IMR-90 (cell line): ENCODE measurements at regions not wholly inside any gene's neighbourhood (a gene's known extent, or its start where the extent isn't known, plus 50 kb on each side); places are given as distances from the start of the nearest gene placed in this dataset.

Experiments
- ATAC-seq: fragments of 200-7000 bp; cut with Tn5 transposase; 2 replicates; pipeline ENCODE4 v1.9.1; 2020; ENCODE audit warnings: low read depth, mild to moderate bottlenecking, moderate library complexity
- BruUV-seq: library from RNA; stranded (reverse); fragments of 400-500 nt; replicated peaks from 2 replicates; lab custom pipeline; 2021; lab: Mats Ljungman, UMichigan
- CTCF ChIA-PET: fragments of 300-600 bp; formaldehyde crosslinking; extraction: SDS; loops from one replicate; lab custom pipeline; 2021; ENCODE audit warnings: antibody characterized with exemption; lab: Yijun Ruan, JAX
- POLR2A ChIA-PET: fragments of 300-600 bp; sonication (Branson Sonifier 250); formaldehyde crosslinking; loops from one replicate; lab custom pipeline; 2022; ENCODE audit warnings: antibody characterized with exemption; ENCODE audit not compliant: unreplicated experiment; lab: Charles Lee
- DNase-seq: peaks from one replicate; pipeline ENCODE4 v3.0.0; 2013
- H2AFZ ChIP-seq: replicated peaks from 2 replicates; pipeline ENCODE3; 2013; ENCODE audit warnings: low read length, mild to moderate bottlenecking; ENCODE audit not compliant: poor library complexity
- H2AK5ac ChIP-seq: 2 replicates; pipeline ENCODE4 v1.6.1; 2013; ENCODE audit warnings: low read depth, low read length, inconsistent platforms
- H2AK9ac ChIP-seq: replicated peaks from 2 replicates; pipeline ENCODE3; 2013; ENCODE audit warnings: mild to moderate bottlenecking, low read depth, low read length, moderate library complexity; ENCODE audit not compliant: poor library complexity
- H2BK120ac ChIP-seq: 2 replicates; pipeline ENCODE4 v1.6.1; 2013; ENCODE audit warnings: low read depth, low read length, inconsistent platforms
- H2BK15ac ChIP-seq: 3 replicates; pipeline ENCODE4 v1.6.1; 2013; ENCODE audit warnings: low read depth, low read length, inconsistent platforms
- H2BK20ac ChIP-seq: 2 replicates; pipeline ENCODE4 v1.6.1; 2013; ENCODE audit warnings: low read depth, mild to moderate bottlenecking, inconsistent platforms, low read length, moderate library complexity
- H2BK5ac ChIP-seq: 2 replicates; pipeline ENCODE4 v1.6.1; 2013; ENCODE audit warnings: mild to moderate bottlenecking, low read depth, low read length, inconsistent platforms; ENCODE audit not compliant: poor library complexity, severe bottlenecking
- H3K14ac ChIP-seq: replicated peaks from 2 replicates; pipeline ENCODE4 v1.6.1; 2013; ENCODE audit warnings: low read depth, low read length, inconsistent platforms
- H3K18ac ChIP-seq: 2 replicates; pipeline ENCODE4 v1.6.1; 2013; ENCODE audit warnings: low read depth, low read length, control low read depth
- H3K23ac ChIP-seq: 2 replicates; pipeline ENCODE4 v1.6.1; 2013; ENCODE audit warnings: low read depth, low read length, inconsistent platforms
- H3K27ac ChIP-seq: 2 replicates; pipeline ENCODE4 v1.5.1; 2013; ENCODE audit warnings: mild to moderate bottlenecking, control low read depth, low read length; ENCODE audit not compliant: insufficient read depth
- H3K27me3 ChIP-seq: 2 replicates; pipeline ENCODE4 v1.6.1; 2013; ENCODE audit warnings: low read length; ENCODE audit not compliant: control insufficient read depth, insufficient read depth
- H3K36me3 ChIP-seq: 2 replicates; pipeline ENCODE4 v1.6.1; 2013; ENCODE audit warnings: low read length, mixed read lengths; ENCODE audit not compliant: control insufficient read depth, insufficient read depth
- H3K4ac ChIP-seq: 2 replicates; pipeline ENCODE4 v1.6.1; 2013; ENCODE audit warnings: low read depth, low read length, inconsistent platforms
- H3K4me1 ChIP-seq: 2 replicates; pipeline ENCODE4 v1.6.1; 2013; ENCODE audit warnings: low read length, mixed read lengths; ENCODE audit not compliant: control insufficient read depth, insufficient read depth
- H3K4me2 ChIP-seq: 2 replicates; pipeline ENCODE4 v1.6.1; 2013; ENCODE audit warnings: low read depth, mild to moderate bottlenecking, control low read depth, low read length, moderate library complexity
- H3K4me3 ChIP-seq: 2 replicates; pipeline ENCODE4 v1.5.1; 2013; ENCODE audit warnings: low read depth, mild to moderate bottlenecking, control low read depth, low read length, moderate library complexity; ENCODE audit not compliant: insufficient read depth
- H3K56ac ChIP-seq: 2 replicates; pipeline ENCODE4 v1.6.1; 2013; ENCODE audit warnings: low read length, inconsistent platforms; ENCODE audit not compliant: insufficient read depth; ENCODE audit errors: extremely low read depth
- H3K79me1 ChIP-seq, 2 experiments: 2 replicates each; pipeline ENCODE4 v1.6.1; 2013; ENCODE audit warnings: low read length in 2 of 2, inconsistent platforms in 1 of 2, low read depth in 1 of 2
- H3K9ac ChIP-seq: 2 replicates; pipeline ENCODE4 v1.6.1; 2013; ENCODE audit warnings: low read depth, low read length, control low read depth
- H3K9me1 ChIP-seq: 2 replicates; pipeline ENCODE4 v1.6.1; 2013; ENCODE audit warnings: low read length, inconsistent platforms; ENCODE audit not compliant: insufficient read depth
- H3K9me3 ChIP-seq: 2 replicates; pipeline ENCODE4 v1.6.1; 2013; ENCODE audit warnings: low read length; ENCODE audit not compliant: control insufficient read depth, insufficient read depth
- H4K20me1 ChIP-seq: 2 replicates; pipeline ENCODE4 v1.6.1; 2013; ENCODE audit warnings: low read length, inconsistent platforms; ENCODE audit not compliant: insufficient read depth
- H4K5ac ChIP-seq: 2 replicates; pipeline ENCODE4 v1.6.1; 2013; ENCODE audit warnings: mild to moderate bottlenecking, low read depth, low read length, control low read depth
- H4K8ac ChIP-seq, 2 experiments: 2 replicates each; pipeline ENCODE4 v1.6.1; 2013; ENCODE audit warnings: low read depth in 2 of 2, low read length in 2 of 2, control low read depth in 1 of 2, inconsistent platforms in 1 of 2
- H4K91ac ChIP-seq: 2 replicates; pipeline ENCODE4 v1.6.1; 2013; ENCODE audit warnings: low read depth, low read length, inconsistent platforms; ENCODE audit not compliant: insufficient read depth
- BHLHE40 ChIP-seq: fragments of 150-350 bp; IDR thresholded peaks from 2 replicates; pipeline ENCODE4 v1.6.1; 2016; ENCODE audit warnings: mild to moderate bottlenecking, low read depth, low read length
- CEBPB ChIP-seq: IDR thresholded peaks from 2 replicates; pipeline ENCODE4 v1.6.1; 2012; ENCODE audit warnings: low read depth, low read length, improper control_type of control experiment
- CHD1 ChIP-seq: IDR thresholded peaks from 2 replicates; pipeline ENCODE4 v1.6.1; 2012; ENCODE audit warnings: low read depth, low read length, improper control_type of control experiment
- CTCF ChIP-seq: conservative IDR thresholded peaks from 2 replicates; pipeline ENCODE4 v1.5.1; 2012; ENCODE audit warnings: mild to moderate bottlenecking, low read depth, low read length, improper control_type of control experiment
- ELK1 ChIP-seq: fragments of 150-350 bp; IDR thresholded peaks from 2 replicates; pipeline ENCODE4 v1.6.1; 2016; ENCODE audit warnings: low read depth, mild to moderate bottlenecking, low read length, moderate library complexity, borderline replicate concordance
- FOS ChIP-seq: fragments of 150-350 bp; IDR thresholded peaks from 2 replicates; pipeline ENCODE4 v1.6.1; 2016; ENCODE audit warnings: low read depth, low read length
- MAFK ChIP-seq: IDR thresholded peaks from 2 replicates; pipeline ENCODE4 v1.6.1; 2012; ENCODE audit warnings: low read depth, low read length, improper control_type of control experiment
- MAZ ChIP-seq: IDR thresholded peaks from 2 replicates; pipeline ENCODE4 v1.6.1; 2012; ENCODE audit warnings: low read depth, mild to moderate bottlenecking, low read length, improper control_type of control experiment, moderate library complexity, borderline replicate concordance
- MXI1 ChIP-seq: IDR thresholded peaks from 2 replicates; pipeline ENCODE4 v1.6.1; 2012; ENCODE audit warnings: low read depth, mild to moderate bottlenecking, low read length, moderate library complexity, borderline replicate concordance
- NFE2L2 ChIP-seq: fragments of 150-350 bp; IDR thresholded peaks from 2 replicates; pipeline ENCODE4 v1.6.1; 2016; ENCODE audit warnings: low read depth, mild to moderate bottlenecking, low read length
- POLR2A ChIP-seq: IDR thresholded peaks from 2 replicates; pipeline ENCODE4 v1.6.1; 2012; ENCODE audit warnings: mild to moderate bottlenecking, low read depth, low read length
- RAD21 ChIP-seq: IDR thresholded peaks from 2 replicates; pipeline ENCODE4 v1.6.1; 2012; ENCODE audit warnings: low read length, improper control_type of control experiment
- RCOR1 ChIP-seq: IDR thresholded peaks from 2 replicates; pipeline ENCODE4 v1.6.1; 2012; ENCODE audit warnings: mild to moderate bottlenecking, low read length, improper control_type of control experiment; ENCODE audit not compliant: insufficient replicate concordance
- RFX5 ChIP-seq: IDR thresholded peaks from 2 replicates; pipeline ENCODE4 v1.8.0; 2012; ENCODE audit warnings: low read depth, mild to moderate bottlenecking, low read length, moderate library complexity
- SMC3 ChIP-seq: fragments of 150-350 bp; IDR thresholded peaks from 2 replicates; pipeline ENCODE4 v1.6.1; 2016; ENCODE audit warnings: low read depth, mild to moderate bottlenecking, antibody characterized with exemption, low read length, moderate library complexity
- USF2 ChIP-seq: fragments of 150-350 bp; IDR thresholded peaks from 2 replicates; pipeline ENCODE4 v1.6.1; 2017; ENCODE audit warnings: mild to moderate bottlenecking, antibody characterized with exemption, low read length, low read depth
- WGBS, 2 experiments: methylation state at CpG; one replicate each; pipeline versions ENCODE4 v1.1.5 to v1.1.7; 2013; ENCODE audit warnings: missing lambda C conversion rate in 2 of 2; ENCODE audit not compliant: insufficient read length in 1 of 2; ENCODE audit errors: extremely low coverage in 2 of 2; 5-methylcytosine and 5-hydroxymethylcytosine counted together
- dilution Hi-C: fragments of 300-500 bp; cut with HindIII; formaldehyde crosslinking; loops from one replicate; pipeline ENCODE4 v1.14.3; 2018; ENCODE audit warnings: low sequenced_read_pairs; ENCODE audit not compliant: unreplicated experiment
- in situ Hi-C: fragments of 300-500 bp; cut with MboI; formaldehyde crosslinking; loops from 3 replicates; pipeline ENCODE4 v1.14.3; 2019; ENCODE audit warnings: low sequenced_read_pairs, inconsistent platforms, mixed read lengths
- intact Hi-C: fragments of 100-400 bp; cut with micrococcal nuclease; formaldehyde crosslinking; loops from 2 replicates; pipeline ENCODE4 v1.10.0; 2022

- intact Hi-C loops: no loop called here
- no peak overlapping the region for H2AFZ ChIP-seq
These were observed 161.6 kb upstream of the TLL1 start for GRCh38 chr4:165711436-165711835.

More at GRCh38 chr4:165711436-165711835, 161.6 kb upstream of the TLL1 start:
- H2AK9ac ChIP-seq: no peak overlapping the region
- no peak overlapping the region for H3K4me3 ChIP-seq
- peaks cover 8% of the 10 kb centered on the region for H3K9me3 ChIP-seq
- H3K4me1 ChIP-seq: no peaks in the 10 kb centered on the region
- H3K79me1 ChIP-seq: no peaks in the 10 kb centered on the region
- no peak for DNase-seq
- no peak overlapping the region for H3K56ac ChIP-seq
- TF ChIP-seq MXI1: no peak
- no peak for TF ChIP-seq RCOR1
- no peak for TF ChIP-seq FOS
- no peak for TF ChIP-seq MAFK
- no peak for TF ChIP-seq SMC3
- TF ChIP-seq MAZ: no peak
- TF ChIP-seq NFE2L2: no peak
- TF ChIP-seq CTCF: no peak
- no peak for TF ChIP-seq POLR2A
- TF ChIP-seq RFX5: no peak
- TF ChIP-seq RAD21: no peak
- no peak for TF ChIP-seq USF2
- no peak for TF ChIP-seq CHD1
- no peak for TF ChIP-seq CEBPB
- no peak for TF ChIP-seq ELK1
- TF ChIP-seq BHLHE40: no peak
- ATAC-seq: no peak
- H3K14ac ChIP-seq: no peak overlapping the region
- no peak overlapping the region for H4K8ac ChIP-seq
- H3K9me1 ChIP-seq: no peaks in the 10 kb centered on the region
- no TSS peak for BruUV-seq
- H3K27me3 ChIP-seq: no peaks in the 10 kb centered on the region
- ChIA-PET POLR2A (no interaction called here), CTCF (no interaction called here)
- H4K20me1 ChIP-seq: no peaks in the 10 kb centered on the region
- H4K91ac ChIP-seq: no peak overlapping the region
- in situ Hi-C loops: no loop called here
- no peak overlapping the region for H2AK5ac ChIP-seq
- H2BK15ac ChIP-seq: no peak overlapping the region
- H3K36me3 ChIP-seq: no peaks in the 10 kb centered on the region
- H3K27ac ChIP-seq: no peak overlapping the region
- no peak overlapping the region for H2BK5ac ChIP-seq
- no CpG with 5 or more reads among the region's 4 CpGs for WGBS, 2 experiments
- no peak overlapping the region for H4K5ac ChIP-seq
- no peak overlapping the region for H3K4ac ChIP-seq
- no peak overlapping the region for H3K9ac ChIP-seq
- dilution Hi-C loops: no loop called here
- no peak overlapping the region for H3K4me2 ChIP-seq
- H2BK120ac ChIP-seq: no peak overlapping the region
- no peak overlapping the region for H3K18ac ChIP-seq
- no peak overlapping the region for H2BK20ac ChIP-seq
- no peak overlapping the region for H3K23ac ChIP-seq
